GM21423 (cell line): ENCODE measurements at regions not wholly inside any gene's neighbourhood (a gene's known extent, or its start where the extent isn't known, plus 50 kb on each side); places are given as distances from the start of the nearest gene placed in this dataset.
"Not testable (repeated sequence)": the region's sequence is repeated elsewhere in the genome, so short reads cannot be mapped to it uniquely, and the experiment has no call there.

Experiments used
- ATAC-seq: cut with Tn5 transposase; IDR thresholded peaks from one replicate; pipeline ENCODE4 v1.9.1; 2021; ENCODE audit warnings: mild to moderate bottlenecking, moderate library complexity; ENCODE audit not compliant: unreplicated experiment

DNA sequence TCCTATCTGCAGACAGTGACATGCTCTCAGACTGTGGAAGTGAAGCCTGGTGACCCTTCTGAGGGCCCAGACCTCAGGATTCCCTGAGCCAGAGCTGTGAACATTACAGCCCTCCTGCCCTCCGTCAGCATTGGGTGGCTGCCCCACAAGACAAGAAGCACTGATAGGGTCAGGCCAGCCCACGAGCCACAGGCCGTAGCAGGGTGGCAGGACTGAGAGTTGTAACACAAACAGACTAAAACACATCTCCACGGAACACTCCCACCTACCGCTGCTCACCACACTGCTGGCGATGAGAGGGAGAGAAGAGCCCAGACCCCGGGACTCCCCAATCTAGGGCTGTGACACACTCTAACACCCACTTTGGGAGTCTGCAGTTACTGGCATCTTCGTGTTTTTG lies 264.8 kb upstream of the FSIP2 start:
- no peak for ATAC-seq

DNA sequence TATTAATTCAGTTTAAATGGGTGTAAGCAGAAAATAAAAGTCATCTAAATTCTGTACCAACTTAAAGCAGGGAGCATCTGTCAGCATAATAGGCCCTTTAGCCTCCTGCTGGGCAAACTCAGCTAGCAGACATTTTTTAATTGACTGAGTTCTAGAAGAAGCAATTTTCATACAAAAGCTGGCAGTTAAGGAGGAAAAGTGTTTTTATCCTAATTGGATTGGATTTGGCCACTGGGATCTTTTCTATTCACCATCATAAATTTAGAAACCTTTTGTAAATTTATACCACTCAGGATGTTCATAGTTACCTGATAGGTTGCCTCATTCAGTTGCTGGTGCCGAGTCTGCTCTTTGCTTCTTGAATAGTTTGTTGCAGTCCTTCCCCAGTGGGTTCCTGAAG lies 262.7 kb upstream of the FSIP2 start:
- no peak for ATAC-seq

DNA sequence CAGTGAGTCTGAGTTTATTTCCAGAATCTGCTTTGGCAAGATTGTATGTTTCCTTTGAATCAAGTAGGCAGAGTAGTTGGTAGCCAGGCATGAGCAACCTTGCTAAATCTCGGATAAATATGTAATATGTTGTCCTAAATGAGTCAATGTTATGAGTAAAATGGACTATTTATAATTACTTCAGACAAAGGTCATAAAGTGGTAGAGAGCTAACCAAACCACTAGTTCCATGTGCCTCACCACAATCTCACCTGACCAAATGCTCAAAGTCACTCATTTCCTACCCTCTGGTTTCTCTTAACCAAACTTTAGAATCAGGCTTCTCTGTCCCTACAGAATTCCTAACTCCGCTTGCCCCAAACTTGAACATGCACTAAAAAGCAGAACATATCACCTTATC lies 261.2 kb upstream of the FSIP2 start:
- ATAC-seq: no peak

GRCh38 chr2:185484602-185485001 lies 254.0 kb upstream of the FSIP2 start:
- no peak for ATAC-seq

DNA sequence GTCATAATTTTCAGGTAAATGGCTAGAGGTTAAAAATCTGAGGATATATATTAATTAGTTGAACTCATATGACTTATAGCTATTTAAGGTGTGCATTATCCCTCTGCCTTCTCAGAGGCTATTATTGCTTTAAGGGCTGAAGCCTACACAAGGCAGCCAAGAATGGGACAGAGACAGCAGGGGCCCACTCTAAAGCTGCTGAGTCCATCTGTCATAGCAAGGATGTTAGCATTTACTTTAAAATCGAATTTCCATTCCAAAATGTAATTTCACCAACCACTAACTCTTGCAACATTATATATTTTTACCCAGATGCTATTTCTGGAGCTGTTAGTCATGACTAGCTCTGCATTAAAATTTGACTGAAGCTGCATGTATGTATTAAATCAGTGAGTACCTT lies 236.3 kb upstream of the FSIP2 start:
- no peak for ATAC-seq

DNA sequence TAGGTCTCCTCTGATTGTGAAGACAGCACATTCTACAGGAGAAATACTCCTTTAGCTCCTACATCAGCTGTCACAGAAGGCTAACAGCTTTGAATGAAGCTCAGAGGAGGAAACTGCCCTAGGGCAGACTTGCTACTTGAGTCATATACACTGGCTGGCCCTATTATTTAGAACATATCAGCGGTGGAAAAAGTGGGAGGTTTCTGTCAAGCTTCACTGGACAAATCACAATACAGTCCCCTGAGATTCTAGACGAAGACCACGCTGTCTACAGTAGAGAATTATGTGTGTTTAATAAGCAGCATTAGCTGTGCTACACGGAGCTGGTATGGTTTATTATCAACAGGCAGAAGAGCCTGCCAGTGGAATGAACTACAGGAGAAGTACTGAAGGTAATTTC lies 230.9 kb upstream of the FSIP2 start:
- ATAC-seq: no peak

GRCh38 chr2:185510060-185510459 lies 228.5 kb upstream of the FSIP2 start:
- no peak for ATAC-seq

DNA sequence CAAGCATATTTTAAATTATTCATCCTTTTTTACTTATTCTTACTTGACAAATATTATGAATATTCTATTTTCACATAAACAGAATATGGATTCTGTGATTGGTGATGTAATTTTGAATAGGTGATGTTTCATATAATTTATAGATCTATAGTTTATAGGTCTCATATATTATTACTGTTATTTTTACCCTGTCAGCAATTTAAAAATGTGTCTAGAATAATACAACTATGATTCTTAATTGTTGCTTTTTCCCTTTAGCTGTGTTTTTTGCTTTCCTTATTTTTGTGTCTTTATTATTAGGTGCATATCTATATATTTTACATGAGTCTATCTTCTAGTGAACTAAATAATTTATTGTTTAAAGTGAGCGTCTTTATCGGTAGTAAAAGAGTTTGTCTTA lies 226.7 kb upstream of the FSIP2 start:
- no peak for ATAC-seq

DNA sequence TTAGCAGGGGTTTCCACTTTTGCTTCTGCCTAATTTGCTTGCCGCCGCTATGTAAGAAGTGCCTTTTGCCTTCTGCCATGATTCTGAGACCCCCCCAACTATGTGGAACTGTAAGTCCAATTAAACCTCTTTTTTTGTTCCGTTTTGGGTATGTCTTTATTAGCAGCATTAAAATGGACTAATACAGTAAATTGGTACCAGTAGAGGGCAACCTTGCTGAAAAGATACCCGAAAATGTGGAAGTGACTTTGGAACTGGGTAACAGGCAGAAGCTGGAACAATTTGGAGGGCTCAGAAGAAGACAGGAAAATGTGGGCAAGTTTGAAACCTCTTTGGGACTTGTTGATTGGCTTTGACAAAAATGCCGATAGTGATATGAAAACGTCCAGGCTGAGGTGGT lies 216.1 kb upstream of the FSIP2 start:
- no peak for ATAC-seq

DNA sequence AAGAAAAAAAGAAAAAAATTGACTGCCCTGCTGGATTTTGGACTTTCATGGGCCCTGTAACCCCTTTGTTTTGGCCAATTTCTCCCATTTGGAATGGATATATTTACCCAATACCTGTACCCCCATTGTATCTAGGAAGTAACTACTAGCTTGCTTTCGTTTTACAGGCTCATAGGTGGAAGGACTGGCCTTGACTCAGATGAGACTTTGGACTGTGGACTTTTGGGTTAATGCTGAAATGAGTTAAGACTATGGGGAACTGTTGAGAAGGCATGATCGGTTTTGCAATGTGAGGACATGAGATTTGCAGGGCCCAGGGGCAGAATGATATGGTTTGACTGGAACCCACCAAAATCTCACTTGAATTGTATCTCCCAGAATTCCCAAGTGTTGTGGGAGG lies 214.4 kb upstream of the FSIP2 start:
- ATAC-seq: not testable (repeated sequence)

DNA sequence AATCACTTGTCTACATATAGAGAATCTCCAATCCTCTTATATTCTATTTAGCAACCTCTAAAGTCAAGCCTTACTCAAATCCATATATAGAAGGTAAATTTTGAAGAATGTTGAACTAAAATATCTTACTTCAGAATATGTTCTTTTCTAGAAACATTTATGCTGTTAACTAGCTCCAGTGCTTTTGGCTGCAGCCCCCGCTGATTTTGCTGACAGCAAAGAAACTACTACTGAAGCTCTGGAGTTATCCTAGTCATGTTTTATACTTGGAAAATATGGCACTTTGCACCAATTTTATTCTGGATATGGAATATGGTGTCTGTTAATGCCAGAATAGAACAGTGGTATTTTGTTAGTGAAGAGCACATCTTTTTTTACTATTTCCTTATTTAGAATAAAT lies 212.4 kb upstream of the FSIP2 start:
- no peak for ATAC-seq

- ATAC-seq: no peak
Measured at GRCh38 chr2:185531721-185532120, 206.9 kb upstream of the FSIP2 start.

- ATAC-seq: no peak
Measured at GRCh38 chr2:185537689-185538088, 200.9 kb upstream of the FSIP2 start.

DNA sequence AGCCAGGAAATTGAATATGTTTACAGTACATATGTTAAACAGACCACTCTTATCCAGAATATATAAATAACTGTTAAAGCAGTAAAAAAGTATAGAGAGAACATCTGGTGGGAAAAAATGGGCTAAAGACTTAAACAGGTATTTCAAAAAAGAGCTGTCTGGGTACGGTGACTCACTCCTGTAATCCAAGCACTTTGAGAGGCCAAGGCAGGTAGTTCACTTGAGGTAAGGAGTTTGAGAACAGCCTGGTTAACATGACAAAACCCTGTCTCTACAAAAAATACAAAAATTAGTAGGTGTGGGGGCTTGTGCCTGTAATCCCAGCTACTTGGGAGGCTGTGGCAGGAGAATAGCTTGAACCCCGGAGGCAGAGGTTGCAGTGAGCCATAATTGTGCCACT lies 171.4 kb upstream of the FSIP2 start:
- no peak for ATAC-seq

DNA sequence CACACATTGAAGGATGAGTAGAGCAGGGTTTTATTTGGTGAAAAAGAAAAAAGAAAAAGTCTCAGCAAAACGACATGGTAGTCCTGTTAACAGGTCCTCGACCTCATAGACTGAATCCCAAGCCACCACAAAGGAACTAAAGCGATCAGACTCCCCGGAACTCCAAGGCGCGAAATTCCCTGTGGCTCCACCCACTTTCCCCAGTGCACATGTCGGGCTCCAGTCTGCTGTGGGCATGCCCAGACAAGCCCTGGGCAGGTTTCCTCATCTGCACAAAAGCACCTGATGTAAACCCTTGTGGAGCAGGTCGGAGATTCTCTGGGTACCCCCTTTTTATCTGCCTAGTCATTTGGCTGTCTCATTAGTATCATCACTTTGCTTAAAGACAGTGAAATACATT lies 170.7 kb upstream of the FSIP2 start:
- no peak for ATAC-seq

DNA sequence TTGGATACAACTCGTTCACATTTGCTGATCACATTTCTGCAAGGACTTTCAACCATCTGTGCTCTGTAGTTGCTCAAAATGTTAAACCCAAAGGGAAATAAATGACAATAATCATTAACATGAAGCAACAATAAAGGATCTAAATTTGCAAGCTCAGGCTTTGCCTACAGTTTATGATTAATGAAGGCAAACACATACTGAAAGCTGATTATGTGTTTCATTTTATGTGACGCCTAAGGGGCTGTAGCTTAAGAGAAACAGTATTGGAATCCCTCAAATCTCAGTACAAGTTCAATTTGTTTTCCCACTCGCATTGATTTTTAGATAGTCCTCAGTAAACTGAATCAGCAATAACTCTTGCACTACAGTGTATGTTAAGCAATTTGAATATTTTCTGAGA lies 160.3 kb upstream of the FSIP2 start:
- no peak for ATAC-seq

GRCh38 chr2:185583058-185583816 lies 155.4 kb upstream of the FSIP2 start:
- no peak for ATAC-seq

DNA sequence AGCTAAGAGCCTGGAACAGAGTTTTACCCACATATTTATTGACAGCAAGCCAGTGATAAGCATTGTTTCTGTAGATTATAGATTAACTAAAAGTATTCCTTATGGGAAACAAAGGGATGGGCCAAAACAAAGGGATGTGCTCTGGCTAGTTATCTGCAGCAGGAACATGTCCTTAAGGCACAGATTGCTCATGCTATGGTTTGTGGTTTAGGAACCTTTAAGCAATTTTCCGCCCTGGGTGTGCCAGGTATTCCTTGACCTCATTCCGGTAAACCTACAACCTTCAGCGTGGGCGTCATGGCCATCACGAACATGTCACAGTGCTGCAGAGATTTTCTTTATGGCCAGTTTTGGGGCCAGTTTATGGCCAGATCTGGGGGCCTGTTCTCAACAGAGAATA lies 153.4 kb upstream of the FSIP2 start:
- not testable (repeated sequence) for ATAC-seq

DNA sequence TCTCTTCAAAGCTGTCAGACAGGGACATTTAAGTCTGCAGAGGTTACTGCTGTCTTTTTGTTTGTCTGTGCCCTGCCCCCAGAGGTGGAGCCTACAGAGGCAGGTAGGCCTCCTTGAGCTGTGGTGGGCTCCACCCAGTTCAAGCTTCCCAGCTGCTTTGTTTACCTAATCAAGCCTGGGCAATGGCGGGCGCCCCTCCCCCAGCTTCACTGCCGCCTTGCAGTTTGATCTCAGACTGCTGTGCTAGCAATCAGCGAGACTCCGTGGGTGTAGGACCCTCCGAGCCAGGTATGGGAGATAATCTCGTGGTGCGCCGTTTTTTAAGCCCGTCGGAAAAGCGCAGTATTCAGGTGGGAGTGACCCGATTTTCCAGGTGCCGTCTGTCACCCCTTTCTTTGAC lies 147.3 kb upstream of the FSIP2 start:
- ATAC-seq: not testable (repeated sequence)

DNA sequence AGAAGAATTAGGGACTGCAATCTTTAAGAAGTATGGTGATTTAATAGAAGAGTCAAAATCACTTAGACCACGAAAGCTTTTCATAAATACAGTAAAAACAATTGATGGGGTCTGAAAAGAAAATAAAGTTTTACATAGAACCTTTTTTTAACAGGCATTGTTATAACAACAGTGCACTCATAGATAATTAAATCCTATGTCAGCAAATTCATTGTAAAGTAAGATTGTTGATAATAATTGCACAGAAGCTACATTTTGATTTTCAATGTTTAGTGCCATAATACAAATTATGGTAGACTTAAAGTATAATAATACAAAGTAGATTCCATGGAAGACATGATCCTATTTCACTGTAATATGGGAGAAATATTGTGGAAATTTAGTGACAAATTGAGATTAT lies 130.7 kb upstream of the FSIP2 start:
- no peak for ATAC-seq

DNA sequence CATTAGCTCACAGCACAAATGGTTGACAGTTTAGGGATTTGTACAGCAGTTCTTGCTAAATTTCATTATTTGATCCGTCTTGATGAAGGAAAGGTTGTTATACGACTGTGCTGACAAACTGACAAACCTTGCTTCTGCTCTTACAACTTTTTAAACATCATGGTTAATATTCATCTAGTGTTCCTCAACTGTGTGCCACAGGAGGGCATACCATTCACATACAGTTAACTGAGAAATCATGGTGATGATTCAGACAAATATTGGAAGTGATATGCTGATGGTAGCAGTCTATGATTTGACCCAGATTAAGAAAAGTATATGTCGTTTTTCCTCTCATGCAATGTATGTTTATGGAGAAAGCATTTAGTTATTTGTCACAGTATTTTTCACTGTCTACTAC lies 129.8 kb upstream of the FSIP2 start:
- no peak for ATAC-seq

GRCh38 chr2:185610301-185610700 lies 128.3 kb upstream of the FSIP2 start:
- ATAC-seq: no peak

GRCh38 chr2:185618625-185619024 lies 120.0 kb upstream of the FSIP2 start:
- no peak for ATAC-seq
